GM10266 (cell line): ENCODE measurements at regions not wholly inside any gene's neighbourhood (a gene's known extent, or its start where the extent isn't known, plus 50 kb on each side); places are given as distances from the start of the nearest gene placed in this dataset.
"Not testable (repeated sequence)": the region's sequence is repeated elsewhere in the genome, so short reads cannot be mapped to it uniquely, and the experiment has no call there.

Experiments used
- DNase-seq: peaks from one replicate; pipeline ENCODE4 v3.0.0; 2012; ENCODE audit errors: extremely low spot score
- TF ChIP-seq, protein P1 (sequence below): IDR thresholded peaks from 2 replicates; pipeline ENCODE4 v1.5.1; 2012; ENCODE audit warnings: mild to moderate bottlenecking, low read depth; ENCODE audit not compliant: control insufficient read depth, insufficient read depth; ENCODE audit errors: missing control alignments

DNA sequence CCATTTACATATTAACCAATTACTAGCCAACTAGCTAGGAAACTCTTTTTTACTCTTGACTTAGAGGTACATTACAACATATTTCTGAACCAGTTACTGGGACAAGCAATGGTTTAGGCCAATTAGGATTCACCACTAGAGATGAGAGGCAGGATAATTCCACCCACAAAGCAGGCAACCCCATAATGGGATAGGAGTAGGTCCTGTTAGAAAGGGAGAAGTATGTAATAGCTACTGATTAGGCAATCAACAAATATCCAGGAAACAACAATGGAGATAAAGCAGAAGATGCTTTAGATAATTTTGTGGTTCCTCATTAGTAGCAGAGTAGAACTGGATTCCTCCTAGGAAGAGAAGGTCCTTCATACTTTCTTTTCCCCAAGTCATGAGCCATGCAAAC lies 173.8 kb upstream of the GLRA2 start:
- no peak for DNase-seq
- TF ChIP-seq, protein P1, sequence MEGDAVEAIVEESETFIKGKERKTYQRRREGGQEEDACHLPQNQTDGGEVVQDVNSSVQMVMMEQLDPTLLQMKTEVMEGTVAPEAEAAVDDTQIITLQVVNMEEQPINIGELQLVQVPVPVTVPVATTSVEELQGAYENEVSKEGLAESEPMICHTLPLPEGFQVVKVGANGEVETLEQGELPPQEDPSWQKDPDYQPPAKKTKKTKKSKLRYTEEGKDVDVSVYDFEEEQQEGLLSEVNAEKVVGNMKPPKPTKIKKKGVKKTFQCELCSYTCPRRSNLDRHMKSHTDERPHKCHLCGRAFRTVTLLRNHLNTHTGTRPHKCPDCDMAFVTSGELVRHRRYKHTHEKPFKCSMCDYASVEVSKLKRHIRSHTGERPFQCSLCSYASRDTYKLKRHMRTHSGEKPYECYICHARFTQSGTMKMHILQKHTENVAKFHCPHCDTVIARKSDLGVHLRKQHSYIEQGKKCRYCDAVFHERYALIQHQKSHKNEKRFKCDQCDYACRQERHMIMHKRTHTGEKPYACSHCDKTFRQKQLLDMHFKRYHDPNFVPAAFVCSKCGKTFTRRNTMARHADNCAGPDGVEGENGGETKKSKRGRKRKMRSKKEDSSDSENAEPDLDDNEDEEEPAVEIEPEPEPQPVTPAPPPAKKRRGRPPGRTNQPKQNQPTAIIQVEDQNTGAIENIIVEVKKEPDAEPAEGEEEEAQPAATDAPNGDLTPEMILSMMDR, result no peak

DNA sequence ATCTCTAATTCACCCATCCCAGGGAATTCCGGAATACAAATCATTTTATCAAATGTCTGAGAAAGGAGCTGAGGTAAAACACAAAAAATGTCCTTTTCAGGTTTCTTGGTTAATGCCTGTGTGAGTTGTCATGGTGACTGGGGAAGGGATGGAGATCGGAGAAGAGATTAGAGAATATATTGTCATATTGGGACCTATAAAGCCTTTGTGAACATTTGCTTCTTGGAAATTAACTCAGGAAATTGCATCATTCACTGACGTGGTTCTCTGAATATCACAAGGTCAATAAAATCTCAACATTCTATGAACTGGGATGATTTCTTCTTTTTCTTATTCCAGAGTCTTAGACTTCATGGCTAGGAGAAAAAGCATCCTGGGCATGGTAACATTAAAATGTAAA lies 174.8 kb upstream of the GLRA2 start:
- TF ChIP-seq, protein P1, result no peak

DNA sequence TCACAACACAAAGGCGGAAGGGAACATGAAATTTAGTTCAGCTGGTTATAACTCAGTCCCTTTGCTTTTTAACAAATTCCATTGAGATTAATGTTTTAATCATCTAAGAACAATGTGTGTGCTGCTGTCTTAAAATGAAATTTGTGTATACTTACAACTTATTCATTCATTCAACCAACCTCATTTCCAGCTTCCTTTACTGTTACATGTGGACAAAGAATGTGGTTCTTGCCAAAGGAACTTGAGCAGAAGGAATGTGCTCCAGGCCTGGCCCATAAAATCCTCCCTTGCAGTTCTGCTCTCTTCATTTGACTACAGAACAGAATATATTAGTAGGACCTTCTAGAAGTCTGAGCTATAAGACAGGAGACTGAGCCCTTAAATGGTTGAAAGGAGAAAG lies 176.8 kb upstream of the GLRA2 start:
- no peak for DNase-seq
- TF ChIP-seq, protein P1, result no peak

More for the DNA sequence above, 174.8 kb upstream of the GLRA2 start:
- DNase-seq, result no peak

DNA sequence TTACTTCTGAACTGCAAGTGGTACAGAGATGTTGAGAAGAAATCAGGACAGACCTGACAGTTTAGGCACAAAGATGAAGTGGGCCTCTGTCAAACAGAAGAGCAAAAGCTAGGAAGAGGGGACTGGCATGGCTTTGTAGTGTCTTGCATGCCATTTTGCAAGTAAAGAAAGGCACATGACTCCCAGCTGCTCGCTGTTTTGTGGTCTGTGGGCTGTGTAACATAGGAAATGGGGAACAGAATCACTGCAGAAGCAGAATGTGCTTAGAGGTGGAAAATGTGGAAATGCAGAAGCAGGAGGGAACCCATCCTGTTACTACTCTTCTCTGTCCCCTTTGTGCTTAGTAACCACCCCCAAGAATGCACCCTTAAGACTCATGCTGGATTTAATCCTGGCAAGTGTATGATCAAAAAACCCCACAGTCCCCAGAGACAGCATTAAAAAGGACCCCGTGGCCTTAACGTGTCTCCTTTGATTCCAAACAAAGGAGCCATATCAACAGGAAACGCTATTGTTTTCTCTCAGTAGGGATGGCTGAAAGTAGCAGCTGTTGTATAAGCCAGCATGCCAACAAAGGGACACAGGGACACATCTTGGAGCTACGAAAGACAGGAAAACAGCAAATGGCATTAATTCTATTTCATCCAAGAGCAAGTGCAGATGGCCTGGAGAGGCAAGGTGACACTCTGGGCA lies 177.6 kb upstream of the GLRA2 start:
- TF ChIP-seq, protein P1, result no peak
- no peak for DNase-seq

DNA sequence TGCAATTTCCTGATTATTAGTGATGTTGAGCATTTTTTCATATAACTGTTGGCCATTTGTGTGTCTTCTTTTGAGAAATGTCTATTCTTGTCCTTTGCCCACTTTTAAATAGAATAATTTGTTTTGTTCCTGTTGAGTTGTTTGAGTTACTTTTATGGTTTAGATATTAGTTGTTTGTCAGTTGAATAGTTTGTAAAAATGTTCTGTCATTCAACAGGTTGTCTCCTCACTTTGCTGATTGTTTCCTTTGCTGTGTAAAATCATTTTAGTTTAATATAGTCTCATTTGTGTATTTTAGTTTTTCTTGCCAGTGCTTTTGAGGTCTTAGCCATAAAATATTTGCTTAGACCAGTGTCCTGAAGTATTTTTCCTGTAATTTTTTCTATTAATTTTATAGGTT lies 181.8 kb upstream of the GLRA2 start:
- DNase-seq, result no peak
- TF ChIP-seq, protein P1, result no peak

DNA sequence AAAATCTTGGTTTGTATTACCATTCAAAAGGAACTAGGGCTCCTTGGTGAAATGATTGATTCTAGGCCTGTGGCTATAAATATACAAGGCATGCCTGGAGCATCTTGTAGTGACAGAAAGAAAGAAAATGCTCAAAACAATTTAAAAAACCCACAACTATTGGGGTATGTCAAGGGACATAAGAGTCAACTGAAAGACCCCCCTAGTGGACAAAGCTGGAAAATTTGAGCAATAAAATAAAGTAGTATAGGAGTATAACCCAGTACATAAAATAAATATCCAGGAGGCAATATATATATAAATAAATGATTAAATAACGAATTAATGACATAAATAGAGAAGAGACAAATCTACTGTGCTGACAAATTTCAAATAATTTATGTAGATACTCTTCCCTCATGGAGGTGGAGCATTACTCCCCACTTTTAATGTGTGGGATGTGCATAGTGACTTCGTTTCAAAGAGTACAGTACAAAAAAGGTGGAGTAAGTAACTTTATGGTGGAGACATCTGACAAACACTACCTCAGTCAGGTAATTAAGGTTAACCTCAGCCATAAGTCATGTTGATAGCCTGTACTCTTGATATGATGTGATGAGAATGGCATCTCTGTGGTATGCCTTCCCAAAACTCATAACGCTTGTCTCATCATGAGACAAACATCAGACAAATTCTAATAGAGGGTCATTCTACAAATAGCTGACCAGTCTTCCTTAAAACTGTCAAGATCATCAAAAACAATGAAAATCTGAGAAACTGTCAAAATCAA lies 185.0 kb upstream of the GLRA2 start:
- DNase-seq, result no peak
- TF ChIP-seq, protein P1, result no peak

DNA sequence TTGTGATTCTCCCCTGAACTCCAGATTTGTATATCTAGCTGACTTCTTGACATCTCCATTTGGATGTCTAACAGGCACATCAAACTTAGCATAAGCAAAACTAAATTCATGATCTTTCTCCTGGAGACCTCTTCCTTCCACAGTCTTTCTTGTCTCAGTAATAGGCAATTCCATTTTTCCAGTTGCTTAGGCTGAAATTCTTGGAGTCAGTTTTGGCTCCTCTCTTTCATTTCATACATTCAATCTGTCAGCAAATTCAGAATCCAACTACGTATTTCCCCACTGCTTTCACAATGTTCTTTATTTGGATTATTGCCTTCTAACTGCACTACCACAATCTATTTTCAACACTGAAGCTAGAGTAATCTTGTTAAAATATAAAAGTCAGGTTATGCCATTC lies 219.9 kb upstream of the GLRA2 start:
- DNase-seq, result no peak
- TF ChIP-seq, protein P1, result no peak

DNA sequence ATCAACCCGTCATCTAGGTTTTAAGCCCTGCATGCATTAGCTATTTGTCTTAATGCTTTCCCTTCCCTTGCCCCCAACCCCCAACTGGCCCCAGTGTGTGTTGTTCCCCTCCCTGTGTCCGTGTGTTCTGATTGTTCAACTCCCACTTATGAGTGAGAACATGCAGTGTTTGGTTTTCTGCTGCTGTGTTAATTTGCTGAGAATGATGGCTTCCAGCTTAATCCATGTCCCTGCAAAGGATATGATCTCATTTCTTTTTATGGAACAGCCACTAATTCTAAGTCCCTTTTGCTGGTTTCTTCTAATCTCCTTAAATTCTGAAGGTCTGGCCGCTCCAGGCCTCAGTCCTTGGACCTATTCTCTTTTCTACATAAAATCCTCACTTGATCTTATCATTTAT lies 220.4 kb upstream of the GLRA2 start:
- not testable (repeated sequence) for DNase-seq
